ENCODE measurements at regions not wholly inside any gene's neighbourhood (a gene's known extent, or its start where the extent isn't known, plus 50 kb on each side); places are given as distances from the start of the nearest gene placed in this dataset.

- FAIRE-seq (no peak), DNase-seq (ENCODE audit: low read depth in 1 of 2, low spot score in 1 of 2) (no peak), ATAC-seq (no peak)
- H3K4me1 ChIP-seq: no peaks in the 10 kb centered on the region
- H3K4me3 ChIP-seq: no peak overlapping the region
- no peak overlapping the region for H3K27ac ChIP-seq
- no peak overlapping the region for H3K4me2 ChIP-seq
- CTCF ChIA-PET: no interaction called here
- WGBS (ENCODE audit: missing lambda C conversion rate): 68% methylated on average over 3 of the region's 3 CpGs
- POLR2A ChIA-PET: no interaction called here
- TF ChIP-seq HOXA7 (CRISPR knock-in tag; IDR thresholded peaks at IDR 0.05) (no peak), TP53 (CRISPR knock-in tag; IDR thresholded peaks at IDR 0.05) (no peak), RAD21 (conservative IDR thresholded peaks at IDR 0.05 in 1 of 2, IDR thresholded peaks at IDR 0.05 in 1 of 2) (no peak), RNF2 (IDR thresholded peaks at IDR 0.05; ENCODE audit: borderline replicate concordance, low read depth) (no peak), CBX2 (IDR thresholded peaks at IDR 0.05; ENCODE audit: borderline replicate concordance, low read depth) (no peak), ZNF302 (CRISPR knock-in tag; IDR thresholded peaks at IDR 0.05) (no peak), NFE2L2 (conservative IDR thresholded peaks at IDR 0.05; ENCODE audit: low read length) (no peak), CEBPB (IDR thresholded peaks at IDR 0.05) (no peak), EHMT2 (IDR thresholded peaks at IDR 0.05; ENCODE audit: low read depth) (no peak), HDAC2 (IDR thresholded peaks at IDR 0.05) (no peak), FOXS1 (CRISPR knock-in tag; IDR thresholded peaks at IDR 0.05) (no peak), CTCF (IDR thresholded peaks at IDR 0.05) (no peak), EHF (CRISPR knock-in tag; IDR thresholded peaks at IDR 0.05) (no peak)
- TF ChIP-seq, protein P1, sequence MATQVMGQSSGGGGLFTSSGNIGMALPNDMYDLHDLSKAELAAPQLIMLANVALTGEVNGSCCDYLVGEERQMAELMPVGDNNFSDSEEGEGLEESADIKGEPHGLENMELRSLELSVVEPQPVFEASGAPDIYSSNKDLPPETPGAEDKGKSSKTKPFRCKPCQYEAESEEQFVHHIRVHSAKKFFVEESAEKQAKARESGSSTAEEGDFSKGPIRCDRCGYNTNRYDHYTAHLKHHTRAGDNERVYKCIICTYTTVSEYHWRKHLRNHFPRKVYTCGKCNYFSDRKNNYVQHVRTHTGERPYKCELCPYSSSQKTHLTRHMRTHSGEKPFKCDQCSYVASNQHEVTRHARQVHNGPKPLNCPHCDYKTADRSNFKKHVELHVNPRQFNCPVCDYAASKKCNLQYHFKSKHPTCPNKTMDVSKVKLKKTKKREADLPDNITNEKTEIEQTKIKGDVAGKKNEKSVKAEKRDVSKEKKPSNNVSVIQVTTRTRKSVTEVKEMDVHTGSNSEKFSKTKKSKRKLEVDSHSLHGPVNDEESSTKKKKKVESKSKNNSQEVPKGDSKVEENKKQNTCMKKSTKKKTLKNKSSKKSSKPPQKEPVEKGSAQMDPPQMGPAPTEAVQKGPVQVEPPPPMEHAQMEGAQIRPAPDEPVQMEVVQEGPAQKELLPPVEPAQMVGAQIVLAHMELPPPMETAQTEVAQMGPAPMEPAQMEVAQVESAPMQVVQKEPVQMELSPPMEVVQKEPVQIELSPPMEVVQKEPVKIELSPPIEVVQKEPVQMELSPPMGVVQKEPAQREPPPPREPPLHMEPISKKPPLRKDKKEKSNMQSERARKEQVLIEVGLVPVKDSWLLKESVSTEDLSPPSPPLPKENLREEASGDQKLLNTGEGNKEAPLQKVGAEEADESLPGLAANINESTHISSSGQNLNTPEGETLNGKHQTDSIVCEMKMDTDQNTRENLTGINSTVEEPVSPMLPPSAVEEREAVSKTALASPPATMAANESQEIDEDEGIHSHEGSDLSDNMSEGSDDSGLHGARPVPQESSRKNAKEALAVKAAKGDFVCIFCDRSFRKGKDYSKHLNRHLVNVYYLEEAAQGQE (IDR thresholded peaks at IDR 0.05): no peak
- H3K9me3 ChIP-seq: no peaks in the 10 kb centered on the region
Measured at GRCh38 chr2:195001924-195002323, 655.1 kb upstream of the SLC39A10 start.

GRCh38 chr2:194999771-195000170 lies 657.3 kb upstream of the SLC39A10 start:
- H3K27ac ChIP-seq: no peak overlapping the region
- ATAC-seq (no peak), FAIRE-seq (no peak), DNase-seq (ENCODE audit: low read depth in 1 of 2, low spot score in 1 of 2) (no peak)
- no peaks in the 10 kb centered on the region for H3K9me3 ChIP-seq
- H3K4me1 ChIP-seq: no peaks in the 10 kb centered on the region
- no peak overlapping the region for H3K4me3 ChIP-seq
- H3K4me2 ChIP-seq: no peak overlapping the region
- ChIA-PET CTCF (interaction anchor here (1.5 kb wide), 1 partner anchor 11 kb away, joined by 3 read pairs; no protein-coding TSS in a partner anchor), POLR2A (no interaction called here)
- no peak for TF ChIP-seq NPAS2 (CRISPR knock-in tag; IDR thresholded peaks at IDR 0.05; ENCODE audit: borderline replicate concordance)
- TF ChIP-seq POLR2AphosphoS2 (conservative IDR thresholded peaks at IDR 0.05; ENCODE audit: low read length): no peak
- TF ChIP-seq NR3C1 (IDR thresholded peaks at IDR 0.05): no peak
- TF ChIP-seq KDM1A (IDR thresholded peaks at IDR 0.05; ENCODE audit: low read depth): no peak
- no peak for TF ChIP-seq MAZ (IDR thresholded peaks at IDR 0.05; ENCODE audit: borderline replicate concordance, low read depth, low read length)
- no peak for TF ChIP-seq TFCP2L1 (CRISPR knock-in tag; IDR thresholded peaks at IDR 0.05)
- no peak for TF ChIP-seq KDM5A (IDR thresholded peaks at IDR 0.05)
- TF ChIP-seq, protein P1 (IDR thresholded peaks at IDR 0.05): no peak
- no peak for TF ChIP-seq SMC3 (IDR thresholded peaks at IDR 0.05)
- 29% methylated on average over 4 of the region's 4 CpGs for WGBS (ENCODE audit: missing lambda C conversion rate)
